K562 (cell line): ENCODE measurements at regions not wholly inside any gene's neighbourhood (a gene's known extent, or its start where the extent isn't known, plus 50 kb on each side); places are given as distances from the start of the nearest gene placed in this dataset.

Experiments
- ELF4 ChIP-seq: fragments of 450-650 bp; formaldehyde crosslinking; IDR thresholded peaks from 2 replicates; pipeline ENCODE4 v1.4.0; 2022; ENCODE audit warnings: missing genetic modification characterization
- FOS ChIP-seq: IDR thresholded peaks from 3 replicates; pipeline ENCODE4 v1.6.1; 2011; ENCODE audit not compliant: insufficient read length; ENCODE audit errors: extremely low read depth
- FOXA3 ChIP-seq, 2 experiments: fragments of 450-650 bp in 1 of 2; sonication (generic) in 1 of 2; formaldehyde crosslinking; IDR thresholded peaks in 1 of 2; conservative IDR thresholded peaks in 1 of 2; 2 replicates each; pipeline versions ENCODE4 v1.4.0 to v1.8.0; 2020 to 2022; ENCODE audit warnings: mild to moderate bottlenecking in 2 of 2, missing genetic modification reagents in 1 of 2
- HDGF ChIP-seq: fragments of 450-650 bp; IDR thresholded peaks from 2 replicates; pipeline ENCODE4 v1.6.1; 2016
- ILK ChIP-seq: fragments of 450-650 bp; IDR thresholded peaks from 2 replicates; pipeline ENCODE4 v1.6.1; 2016; ENCODE audit warnings: missing genetic modification characterization, low read depth, mild to moderate bottlenecking, missing compliant biosample characterization, moderate library complexity, borderline replicate concordance
- KAT8 ChIP-seq: fragments of 450-650 bp; IDR thresholded peaks from 2 replicates; pipeline ENCODE4 v1.6.1; 2016; ENCODE audit warnings: low read depth, mild to moderate bottlenecking
- MEF2A ChIP-seq: IDR thresholded peaks from 2 replicates; pipeline ENCODE4 v1.6.1; 2011; ENCODE audit warnings: low read depth, mild to moderate bottlenecking, low read length, moderate library complexity; ENCODE audit not compliant: control insufficient read depth
- MTA3 ChIP-seq: fragments of 450-650 bp; formaldehyde crosslinking; IDR thresholded peaks from 2 replicates; pipeline ENCODE4 v1.6.1; 2017; ENCODE audit warnings: mild to moderate bottlenecking, borderline replicate concordance
- POLR2A ChIP-seq: fragments of 450-650 bp; conservative IDR thresholded peaks from 2 replicates; pipeline ENCODE4 v1.6.1; 2016
- SMAD3 ChIP-seq: fragments of 450-650 bp; formaldehyde crosslinking; conservative IDR thresholded peaks from 2 replicates; pipeline ENCODE4 v1.4.0; 2020; ENCODE audit warnings: mild to moderate bottlenecking
- SRF ChIP-seq, 2 experiments: fragments of 250-450, 450-650 bp in 1 of 2; sonication (Bioruptor Pico) in 1 of 2; sonication (generic) in 1 of 2; formaldehyde crosslinking; IDR thresholded peaks; 2 replicates each; pipeline versions ENCODE4 v1.5.0 to v1.5.1; 2020 to 2022; ENCODE audit warnings: mild to moderate bottlenecking in 1 of 2, missing genetic modification reagents in 1 of 2
- ZNF140 ChIP-seq: fragments of 250-450 bp; sonication (Bioruptor Pico); IDR thresholded peaks from 2 replicates; pipeline ENCODE4 v1.8.0; 2021; ENCODE audit warnings: moderate library complexity, mild to moderate bottlenecking, inconsistent platforms
- ZNF518B ChIP-seq: fragments of 250-450 bp; sonication (Bioruptor Pico); IDR thresholded peaks from 2 replicates; pipeline ENCODE4 v1.5.0; 2021; ENCODE audit warnings: mild to moderate bottlenecking, moderate library complexity
- TF ChIP-seq, protein P1 (sequence below), 3 experiments: IDR thresholded peaks in 2 of 3; conservative IDR thresholded peaks in 1 of 3; 2 replicates each; pipeline ENCODE4 v1.5.1; 2011 to 2012; ENCODE audit warnings: low read length in 3 of 3, mild to moderate bottlenecking in 3 of 3, control low read depth in 2 of 3, improper control_type of control experiment in 1 of 3, inconsistent platforms in 1 of 3, low read depth in 1 of 3, mixed read lengths in 1 of 3, moderate library complexity in 1 of 3; ENCODE audit not compliant: insufficient read depth in 2 of 3

DNA sequence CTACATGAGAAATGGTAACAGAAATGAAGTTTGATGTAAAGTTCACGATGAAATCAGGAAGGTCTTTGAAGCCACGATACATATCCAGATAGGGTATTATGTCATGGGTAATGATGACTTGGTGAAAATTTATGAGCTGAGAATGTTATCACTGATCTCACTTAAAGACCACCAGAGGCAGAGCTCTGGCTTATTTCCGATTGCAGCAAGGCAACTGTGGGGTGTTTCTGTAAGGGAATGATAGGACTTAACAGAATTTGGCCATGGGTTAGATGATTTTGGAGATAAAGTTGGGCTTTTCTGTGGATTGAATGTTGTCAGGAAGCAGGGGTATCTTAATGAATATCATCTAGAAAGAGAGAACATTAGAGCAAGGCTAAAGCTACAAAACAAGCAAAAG lies 508.4 kb downstream of the HDGFL1 start:
- TF ChIP-seq, protein P1, sequence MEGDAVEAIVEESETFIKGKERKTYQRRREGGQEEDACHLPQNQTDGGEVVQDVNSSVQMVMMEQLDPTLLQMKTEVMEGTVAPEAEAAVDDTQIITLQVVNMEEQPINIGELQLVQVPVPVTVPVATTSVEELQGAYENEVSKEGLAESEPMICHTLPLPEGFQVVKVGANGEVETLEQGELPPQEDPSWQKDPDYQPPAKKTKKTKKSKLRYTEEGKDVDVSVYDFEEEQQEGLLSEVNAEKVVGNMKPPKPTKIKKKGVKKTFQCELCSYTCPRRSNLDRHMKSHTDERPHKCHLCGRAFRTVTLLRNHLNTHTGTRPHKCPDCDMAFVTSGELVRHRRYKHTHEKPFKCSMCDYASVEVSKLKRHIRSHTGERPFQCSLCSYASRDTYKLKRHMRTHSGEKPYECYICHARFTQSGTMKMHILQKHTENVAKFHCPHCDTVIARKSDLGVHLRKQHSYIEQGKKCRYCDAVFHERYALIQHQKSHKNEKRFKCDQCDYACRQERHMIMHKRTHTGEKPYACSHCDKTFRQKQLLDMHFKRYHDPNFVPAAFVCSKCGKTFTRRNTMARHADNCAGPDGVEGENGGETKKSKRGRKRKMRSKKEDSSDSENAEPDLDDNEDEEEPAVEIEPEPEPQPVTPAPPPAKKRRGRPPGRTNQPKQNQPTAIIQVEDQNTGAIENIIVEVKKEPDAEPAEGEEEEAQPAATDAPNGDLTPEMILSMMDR (IDR thresholded peaks at IDR 0.05 in 2 of 3, conservative IDR thresholded peaks at IDR 0.05 in 1 of 3; ENCODE audit: insufficient read depth in 2 of 3, low read depth in 1 of 3, low read length in 3 of 3), result no peak
- TF ChIP-seq POLR2A, result no peak
- no peak for TF ChIP-seq SRF (CRISPR knock-in tag; IDR thresholded peaks at IDR 0.05)
- TF ChIP-seq SMAD3 (CRISPR knock-in tag), result no peak
- TF ChIP-seq KAT8, result no peak
- TF ChIP-seq ZNF140 (CRISPR knock-in tag), result no peak
- TF ChIP-seq FOS, result no peak
- TF ChIP-seq HDGF, result no peak
- TF ChIP-seq MEF2A, result no peak
- no peak for TF ChIP-seq ILK (tag)
- TF ChIP-seq ZNF518B (CRISPR knock-in tag), result no peak
- TF ChIP-seq ELF4, result no peak
- no peak for TF ChIP-seq MTA3
- no peak for TF ChIP-seq FOXA3 (CRISPR knock-in tag; conservative IDR thresholded peaks at IDR 0.05 in 1 of 2, IDR thresholded peaks at IDR 0.05 in 1 of 2)
